H1 (cell line): ENCODE measurements at regions not wholly inside any gene's neighbourhood (a gene's known extent, or its start where the extent isn't known, plus 50 kb on each side); places are given as distances from the start of the nearest gene placed in this dataset.

Experiments
- EGR1 ChIP-seq: IDR thresholded peaks from 2 replicates; pipeline ENCODE4 v1.6.1; 2011; ENCODE audit warnings: low read depth, low read length, borderline replicate concordance
- KDM4A ChIP-seq: IDR thresholded peaks from one replicate; pipeline ENCODE4 v1.7.1; 2012; ENCODE audit warnings: low read depth, mild to moderate bottlenecking, moderate library complexity, low read length, inconsistent platforms; ENCODE audit not compliant: severe bottlenecking
- TF ChIP-seq, protein P1 (sequence below), 3 experiments: IDR thresholded peaks; 1 replicate in 2 of 3; 2 replicates in 1 of 3; pipeline versions ENCODE4 v1.5.1 to v1.6.1; 2011; ENCODE audit warnings: low read length in 3 of 3, mild to moderate bottlenecking in 3 of 3, inconsistent platforms in 2 of 3, low read depth in 1 of 3, moderate library complexity in 1 of 3; ENCODE audit not compliant: insufficient read depth in 1 of 3; ENCODE audit errors: control extremely low read depth in 1 of 3

DNA sequence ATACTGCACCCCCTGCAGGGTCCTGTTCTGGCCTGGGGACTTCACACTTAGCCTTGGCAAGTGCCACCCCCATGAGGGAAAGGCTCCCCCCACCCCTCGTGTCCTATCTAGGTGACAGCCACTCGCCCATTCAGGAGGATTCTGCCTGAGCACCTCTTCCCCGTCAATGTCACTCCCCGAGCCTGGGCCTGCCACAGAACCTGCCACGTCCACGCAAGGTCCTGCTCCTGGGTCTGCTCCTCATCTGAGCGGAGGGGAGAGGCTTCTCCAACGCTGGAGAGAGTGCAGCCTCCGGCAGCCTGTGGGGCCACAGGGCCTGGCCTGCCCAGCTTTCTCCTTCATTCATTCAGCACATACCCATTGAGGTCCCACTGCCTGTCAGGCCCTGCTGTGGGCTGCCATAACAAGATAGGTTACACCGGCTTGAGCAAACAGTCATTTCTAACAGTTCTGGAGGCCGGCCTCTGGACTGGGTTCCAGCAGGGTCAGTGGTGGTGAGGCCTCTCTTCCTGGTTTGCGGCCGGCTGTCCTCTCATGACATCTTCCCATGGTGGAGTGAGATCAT lies 92.0 kb upstream of the RET start (continued):
- TF ChIP-seq, protein P1, sequence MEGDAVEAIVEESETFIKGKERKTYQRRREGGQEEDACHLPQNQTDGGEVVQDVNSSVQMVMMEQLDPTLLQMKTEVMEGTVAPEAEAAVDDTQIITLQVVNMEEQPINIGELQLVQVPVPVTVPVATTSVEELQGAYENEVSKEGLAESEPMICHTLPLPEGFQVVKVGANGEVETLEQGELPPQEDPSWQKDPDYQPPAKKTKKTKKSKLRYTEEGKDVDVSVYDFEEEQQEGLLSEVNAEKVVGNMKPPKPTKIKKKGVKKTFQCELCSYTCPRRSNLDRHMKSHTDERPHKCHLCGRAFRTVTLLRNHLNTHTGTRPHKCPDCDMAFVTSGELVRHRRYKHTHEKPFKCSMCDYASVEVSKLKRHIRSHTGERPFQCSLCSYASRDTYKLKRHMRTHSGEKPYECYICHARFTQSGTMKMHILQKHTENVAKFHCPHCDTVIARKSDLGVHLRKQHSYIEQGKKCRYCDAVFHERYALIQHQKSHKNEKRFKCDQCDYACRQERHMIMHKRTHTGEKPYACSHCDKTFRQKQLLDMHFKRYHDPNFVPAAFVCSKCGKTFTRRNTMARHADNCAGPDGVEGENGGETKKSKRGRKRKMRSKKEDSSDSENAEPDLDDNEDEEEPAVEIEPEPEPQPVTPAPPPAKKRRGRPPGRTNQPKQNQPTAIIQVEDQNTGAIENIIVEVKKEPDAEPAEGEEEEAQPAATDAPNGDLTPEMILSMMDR (IDR thresholded peaks at IDR 0.05; ENCODE audit: control extremely low read depth in 1 of 3, insufficient read depth in 1 of 3, low read depth in 1 of 3, low read length in 3 of 3) = no peak
- TF ChIP-seq EGR1 (no peak), KDM4A (no peak)
